Prostate gland (tissue), 2 donors: ENCODE measurements at regions not wholly inside any gene's neighbourhood (a gene's known extent, or its start where the extent isn't known, plus 50 kb on each side); places are given as distances from the start of the nearest gene placed in this dataset.

Experiments
- DNase-seq: peaks from one replicate; pipeline ENCODE4 v3.0.0-alpha.2; 2019; ENCODE audit warnings: low spot score
- H3K27ac ChIP-seq, 2 donors: fragments of 200-600 bp; sonication (generic); 2 replicates each; pipeline ENCODE4 v1.5.1; 2017 to 2019
- H3K27me3 ChIP-seq: fragments of 200-600 bp; sonication (generic); replicated peaks from 2 replicates; pipeline ENCODE4 v1.5.1; 2019; ENCODE audit not compliant: insufficient read depth
- H3K36me3 ChIP-seq, 2 donors: fragments of 200-600 bp; sonication (generic); 1 replicate in 1 of 2; 2 replicates in 1 of 2; pipeline versions ENCODE4 v1.5.1 to v1.8.1; 2017 to 2019
- H3K4me1 ChIP-seq: fragments of 200-600 bp; sonication (generic); replicated peaks from 2 replicates; pipeline ENCODE4 v1.5.1; 2019
- H3K4me3 ChIP-seq, 2 donors: fragments of 200-600 bp; sonication (generic); 2 replicates each; pipeline ENCODE4 v1.5.1; 2017 to 2019
- H3K9me3 ChIP-seq: fragments of 200-600 bp; sonication (generic); 2 replicates; pipeline ENCODE4 v1.5.1; 2017
- POLR2A ChIP-seq: fragments of 450-650 bp; IDR thresholded peaks from one replicate; pipeline ENCODE4 v1.6.1; 2016; ENCODE audit warnings: antibody characterized with exemption, mild to moderate bottlenecking
- POLR2AphosphoS5 ChIP-seq: sonication (generic); formaldehyde crosslinking; IDR thresholded peaks from one replicate; pipeline ENCODE4 v1.6.1; 2017; ENCODE audit warnings: antibody characterized with exemption
- WGBS: methylation state at CpG from one replicate; pipeline ENCODE4 v1.1.5; 2018; 5-methylcytosine and 5-hydroxymethylcytosine counted together
- intact Hi-C: fragments of 100-400 bp; cut with DNase I; formaldehyde crosslinking; loops from one replicate; pipeline ENCODE4 v1.14.2; 2022
- TF ChIP-seq, protein P1 (sequence below), 4 experiments: fragments of 200-600 bp in 2 of 4; fragments of 450-650 bp in 2 of 4; sonication (generic) in 2 of 4; IDR thresholded peaks; 1 replicate in 3 of 4; 2 replicates in 1 of 4; pipeline ENCODE4 v1.5.1; 2016 to 2019; ENCODE audit warnings: antibody characterized with exemption in 4 of 4, mild to moderate bottlenecking in 2 of 4, moderate library complexity in 2 of 4

DNA sequence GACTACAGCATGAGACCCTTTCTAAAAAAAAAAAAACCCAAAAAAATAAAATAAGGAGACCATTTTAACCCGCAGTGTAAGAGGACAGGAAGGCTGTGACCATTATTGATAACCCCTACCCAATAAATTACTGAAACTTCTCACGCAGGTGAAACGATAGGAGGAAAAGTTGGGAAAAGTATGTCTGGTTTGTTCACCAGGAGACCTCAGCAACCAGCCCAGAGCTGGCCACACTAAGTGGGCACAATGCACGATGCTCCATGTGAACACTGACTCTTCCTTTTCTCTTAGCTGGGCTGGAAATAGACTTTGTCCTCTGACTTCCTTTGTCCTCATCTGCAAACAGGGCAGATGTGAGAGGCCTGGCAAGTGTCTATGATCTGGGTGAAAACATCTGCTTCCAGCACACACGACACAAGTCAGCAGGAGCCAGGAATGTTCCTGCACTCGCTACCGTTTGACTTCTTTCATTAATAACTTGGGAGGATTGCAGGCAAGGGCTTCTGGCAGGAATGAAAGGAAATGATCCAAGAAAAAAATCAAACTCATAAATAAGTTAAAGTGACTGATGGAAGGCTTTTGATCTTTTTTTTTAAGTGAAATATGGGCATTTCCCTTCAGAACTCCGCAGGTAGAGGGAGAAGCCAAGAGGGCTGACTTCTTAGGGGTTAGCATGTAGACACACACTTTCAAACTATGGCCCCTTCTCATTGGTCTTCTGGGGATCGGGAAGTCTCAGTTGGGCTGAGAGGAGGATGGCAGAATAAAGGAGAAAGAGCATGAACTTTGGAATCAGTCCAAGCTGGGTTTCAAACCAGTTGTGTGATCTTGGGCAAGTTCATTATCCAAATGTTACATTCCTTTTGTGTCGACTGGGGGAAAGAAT lies 137.4 kb upstream of the MYCN start:
- Histone ChIP-seq H3K36me3 (no peaks in the 10 kb centered on the region), H3K9me3 (no peaks in the 10 kb centered on the region), H3K27ac (no peak overlapping the region), H3K4me3 (no peak overlapping the region), H3K27me3 (no peaks in the 10 kb centered on the region), H3K4me1 (no peaks in the 10 kb centered on the region)
- intact Hi-C loops = no loop called here
- no peak for TF ChIP-seq POLR2A
- no peak for TF ChIP-seq POLR2AphosphoS5
- TF ChIP-seq, protein P1, sequence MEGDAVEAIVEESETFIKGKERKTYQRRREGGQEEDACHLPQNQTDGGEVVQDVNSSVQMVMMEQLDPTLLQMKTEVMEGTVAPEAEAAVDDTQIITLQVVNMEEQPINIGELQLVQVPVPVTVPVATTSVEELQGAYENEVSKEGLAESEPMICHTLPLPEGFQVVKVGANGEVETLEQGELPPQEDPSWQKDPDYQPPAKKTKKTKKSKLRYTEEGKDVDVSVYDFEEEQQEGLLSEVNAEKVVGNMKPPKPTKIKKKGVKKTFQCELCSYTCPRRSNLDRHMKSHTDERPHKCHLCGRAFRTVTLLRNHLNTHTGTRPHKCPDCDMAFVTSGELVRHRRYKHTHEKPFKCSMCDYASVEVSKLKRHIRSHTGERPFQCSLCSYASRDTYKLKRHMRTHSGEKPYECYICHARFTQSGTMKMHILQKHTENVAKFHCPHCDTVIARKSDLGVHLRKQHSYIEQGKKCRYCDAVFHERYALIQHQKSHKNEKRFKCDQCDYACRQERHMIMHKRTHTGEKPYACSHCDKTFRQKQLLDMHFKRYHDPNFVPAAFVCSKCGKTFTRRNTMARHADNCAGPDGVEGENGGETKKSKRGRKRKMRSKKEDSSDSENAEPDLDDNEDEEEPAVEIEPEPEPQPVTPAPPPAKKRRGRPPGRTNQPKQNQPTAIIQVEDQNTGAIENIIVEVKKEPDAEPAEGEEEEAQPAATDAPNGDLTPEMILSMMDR (IDR thresholded peaks at IDR 0.05) = no peak
- no peak for DNase-seq
- 42% methylated on average over 10 of the region's 10 CpGs for WGBS

DNA sequence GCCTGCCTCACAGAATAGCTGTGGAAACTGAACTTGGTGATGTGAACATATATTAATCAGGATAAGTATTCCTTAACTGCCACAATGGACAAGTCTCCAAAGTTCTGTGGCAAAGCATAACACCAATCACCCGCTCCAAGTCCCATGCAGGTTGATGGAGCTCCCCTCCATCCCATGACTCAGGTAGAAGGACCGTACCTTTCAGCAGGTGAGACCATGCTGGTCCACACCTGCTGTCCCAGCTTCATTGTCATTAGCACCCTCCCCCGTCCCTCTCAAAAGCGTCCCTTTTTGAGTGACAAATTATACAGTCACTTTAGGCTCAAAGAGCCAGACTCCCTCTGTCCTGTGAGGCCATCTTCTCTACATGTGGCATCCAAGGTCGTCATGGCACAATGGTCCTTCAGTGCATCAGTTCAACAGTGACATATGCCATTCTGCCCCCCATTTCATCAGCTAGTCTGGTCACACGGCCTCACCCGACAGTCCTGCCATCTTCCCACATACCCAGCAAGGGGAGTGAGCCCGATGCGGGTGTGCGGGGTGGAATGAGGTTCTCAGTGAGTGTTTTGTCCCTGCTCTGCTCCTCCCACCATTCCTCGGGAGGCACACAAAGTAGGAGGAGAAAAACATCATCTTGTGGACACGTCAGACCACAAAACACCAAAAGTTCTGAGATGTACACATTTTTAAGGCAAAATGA lies 136.7 kb upstream of the MYCN start:
- no peak for TF ChIP-seq POLR2A
- TF ChIP-seq POLR2AphosphoS5 = no peak
- TF ChIP-seq, protein P1 (IDR thresholded peaks at IDR 0.05) = no peak
- WGBS = 90% methylated on average over 12 of the region's 12 CpGs
- intact Hi-C loops = no loop called here

DNA sequence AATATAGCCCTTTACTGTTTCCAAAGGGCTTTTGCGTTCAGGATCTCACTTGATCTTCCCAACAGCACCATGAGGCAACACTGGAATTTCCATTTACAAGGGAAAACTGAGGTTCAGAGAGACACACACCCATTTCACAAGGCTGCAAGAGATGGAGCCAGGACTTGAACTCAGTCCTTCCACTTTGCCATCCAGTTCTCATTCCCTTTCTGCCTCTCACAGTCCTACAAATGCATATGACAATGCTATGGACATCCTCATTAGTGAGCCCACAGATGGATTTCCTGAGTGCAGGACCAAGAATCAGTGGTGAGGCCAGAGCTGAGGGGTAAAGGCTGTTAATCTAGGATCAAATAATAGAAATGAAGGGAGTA lies 136.1 kb upstream of the MYCN start:
- 100% methylated on average over 1 of the region's 1 CpG for WGBS
- Histone ChIP-seq H3K36me3 (no peaks in the 10 kb centered on the region), H3K27ac (no peak overlapping the region), H3K27me3 (no peaks in the 10 kb centered on the region), H3K9me3 (no peaks in the 10 kb centered on the region), H3K4me3 (no peak overlapping the region), H3K4me1 (no peaks in the 10 kb centered on the region)
- TF ChIP-seq, protein P1 (IDR thresholded peaks at IDR 0.05) = no peak
- TF ChIP-seq POLR2A = no peak
- TF ChIP-seq POLR2AphosphoS5 = no peak
- intact Hi-C loops = no loop called here
- DNase-seq = no peak

More for the DNA sequence above, 136.7 kb upstream of the MYCN start:
- Histone ChIP-seq H3K27ac (no peak overlapping the region), H3K9me3 (no peaks in the 10 kb centered on the region), H3K4me1 (no peaks in the 10 kb centered on the region), H3K27me3 (no peaks in the 10 kb centered on the region), H3K4me3 (no peak overlapping the region), H3K36me3 (no peaks in the 10 kb centered on the region)
- DNase-seq = no peak

DNA sequence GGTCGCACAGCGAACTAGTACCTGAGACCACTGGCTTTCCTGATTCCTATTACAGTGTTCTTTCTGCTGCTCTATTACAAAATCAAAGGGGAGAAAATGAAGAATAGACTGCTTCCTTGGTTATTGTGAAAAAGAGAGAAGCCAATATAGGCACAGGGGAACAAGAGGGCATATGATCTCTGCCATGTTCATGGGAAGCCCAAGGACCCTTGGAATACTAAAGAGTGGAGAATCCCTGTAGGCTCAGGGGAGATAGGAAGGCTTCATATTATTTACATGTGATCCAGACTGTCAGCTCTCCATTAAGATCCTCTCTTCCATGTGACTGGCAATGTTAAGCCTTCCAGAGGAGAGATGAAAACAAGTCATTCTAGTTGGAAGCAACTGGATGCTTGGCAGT lies 135.7 kb upstream of the MYCN start:
- no peak for DNase-seq
- intact Hi-C loops = no loop called here
- Histone ChIP-seq H3K4me1 (no peaks in the 10 kb centered on the region), H3K9me3 (no peaks in the 10 kb centered on the region), H3K27ac (no peak overlapping the region), H3K36me3 (no peaks in the 10 kb centered on the region), H3K27me3 (no peaks in the 10 kb centered on the region), H3K4me3 (no peak overlapping the region)
- TF ChIP-seq POLR2A = no peak
- TF ChIP-seq, protein P1 (IDR thresholded peaks at IDR 0.05) = no peak
- no peak for TF ChIP-seq POLR2AphosphoS5
- 97% methylated on average over 2 of the region's 2 CpGs for WGBS
